ENCODE measurements at regions not wholly inside any gene's neighbourhood (a gene's known extent, or its start where the extent isn't known, plus 50 kb on each side); places are given as distances from the start of the nearest gene placed in this dataset.

- Histone ChIP-seq H3K4me3 (no peak overlapping the region), H3K4me1 (no peaks in the 10 kb centered on the region), H3K27ac (replicated peaks) (no peak overlapping the region), H3K36me3 (no peaks in the 10 kb centered on the region), H3K9me3 (replicated peaks) (no peaks in the 10 kb centered on the region), H3K27me3 (ENCODE audit: low read depth) (no peaks in the 10 kb centered on the region)
- TF ChIP-seq CTCF (IDR thresholded peaks at IDR 0.05; ENCODE audit: borderline replicate concordance): no peak
- intact Hi-C loops (cut with micrococcal nuclease): no loop called here
- no peak for DNase-seq
Observed at GRCh38 chr2:14424478-14425390, 207.8 kb upstream of the LRATD1 start.

GRCh38 chr2:14425869-14426268 is 206.6 kb upstream of the LRATD1 start:
- Histone ChIP-seq H3K27ac (replicated peaks) (no peak overlapping the region), H3K27me3 (ENCODE audit: low read depth) (no peaks in the 10 kb centered on the region), H3K4me1 (no peaks in the 10 kb centered on the region), H3K4me3 (no peak overlapping the region), H3K9me3 (replicated peaks) (no peaks in the 10 kb centered on the region), H3K36me3 (no peaks in the 10 kb centered on the region)
- intact Hi-C loops (cut with micrococcal nuclease): no loop called here
- no peak for TF ChIP-seq CTCF (IDR thresholded peaks at IDR 0.05; ENCODE audit: borderline replicate concordance)
- no peak for DNase-seq

- intact Hi-C loops (cut with micrococcal nuclease): no loop called here
- Histone ChIP-seq H3K4me1 (no peaks in the 10 kb centered on the region), H3K27me3 (ENCODE audit: low read depth) (no peaks in the 10 kb centered on the region), H3K9me3 (replicated peaks) (no peaks in the 10 kb centered on the region), H3K27ac (replicated peaks) (no peak overlapping the region), H3K36me3 (no peaks in the 10 kb centered on the region), H3K4me3 (no peak overlapping the region)
- DNase-seq: no peak
- TF ChIP-seq CTCF (IDR thresholded peaks at IDR 0.05; ENCODE audit: borderline replicate concordance): peak; percentile 37
Observed at GRCh38 chr2:14428056-14428455, 204.5 kb upstream of the LRATD1 start.

GRCh38 chr2:14433946-14434495 is 198.5 kb upstream of the LRATD1 start:
- peaks cover 7% of the 10 kb centered on the region for H3K9me3 ChIP-seq (replicated peaks)
- no peaks in the 10 kb centered on the region for H3K27me3 ChIP-seq (ENCODE audit: low read depth)
- no peaks in the 10 kb centered on the region for H3K36me3 ChIP-seq
- H3K27ac ChIP-seq (replicated peaks): no peak overlapping the region
- intact Hi-C loops (cut with micrococcal nuclease): no loop called here
- H3K4me1 ChIP-seq: no peaks in the 10 kb centered on the region
- TF ChIP-seq CTCF (IDR thresholded peaks at IDR 0.05; ENCODE audit: borderline replicate concordance): no peak
- H3K4me3 ChIP-seq: no peak overlapping the region
- no peak for DNase-seq

- DNase-seq: no peak
- H3K27me3 ChIP-seq (ENCODE audit: low read depth): no peaks in the 10 kb centered on the region
- no peak overlapping the region for H3K27ac ChIP-seq (replicated peaks)
- H3K36me3 ChIP-seq: no peaks in the 10 kb centered on the region
- peaks cover 19% of the 10 kb centered on the region for H3K9me3 ChIP-seq (replicated peaks)
- no peak for TF ChIP-seq CTCF (IDR thresholded peaks at IDR 0.05; ENCODE audit: borderline replicate concordance)
- no peak overlapping the region for H3K4me3 ChIP-seq
- intact Hi-C loops (cut with micrococcal nuclease): no loop called here
- H3K4me1 ChIP-seq: no peaks in the 10 kb centered on the region
Observed at GRCh38 chr2:14445670-14446069, 186.8 kb upstream of the LRATD1 start.

Data from left ventricle myocardium inferior (tissue), 1 donor.